ENCODE measurements at regions not wholly inside any gene's neighbourhood (a gene's known extent, or its start where the extent isn't known, plus 50 kb on each side); places are given as distances from the start of the nearest gene placed in this dataset.
"Not testable (repeated sequence)": the region's sequence is repeated elsewhere in the genome, so short reads cannot be mapped to it uniquely, and the experiment has no call there.

GRCh38 chr13:26484196-26484595 is 73.3 kb upstream of the WASF3 start:
- no peak for DNase-seq

GRCh38 chr13:26485288-26485687 is 72.2 kb upstream of the WASF3 start:
- no peak for DNase-seq

DNA sequence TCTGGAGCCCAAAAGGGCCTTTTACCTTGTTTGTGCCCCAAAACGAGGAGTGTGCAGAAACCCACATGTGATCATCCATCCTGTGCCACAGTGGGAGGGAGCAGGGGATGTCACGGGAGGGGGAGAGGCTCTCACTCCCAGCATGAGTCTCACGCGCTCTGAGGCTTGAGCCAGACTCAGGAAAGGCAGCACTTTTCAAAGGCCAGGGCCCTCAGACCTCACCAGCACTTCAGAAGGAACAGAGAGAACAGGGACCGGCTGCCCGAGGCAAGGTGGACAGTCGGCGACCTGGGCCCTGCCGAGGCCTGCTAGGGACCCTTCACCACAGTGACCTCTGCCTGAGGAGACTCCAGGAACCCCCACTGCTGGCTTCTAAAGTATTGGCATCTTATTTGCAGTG is 71.7 kb upstream of the WASF3 start:
- DNase-seq = no peak

DNA sequence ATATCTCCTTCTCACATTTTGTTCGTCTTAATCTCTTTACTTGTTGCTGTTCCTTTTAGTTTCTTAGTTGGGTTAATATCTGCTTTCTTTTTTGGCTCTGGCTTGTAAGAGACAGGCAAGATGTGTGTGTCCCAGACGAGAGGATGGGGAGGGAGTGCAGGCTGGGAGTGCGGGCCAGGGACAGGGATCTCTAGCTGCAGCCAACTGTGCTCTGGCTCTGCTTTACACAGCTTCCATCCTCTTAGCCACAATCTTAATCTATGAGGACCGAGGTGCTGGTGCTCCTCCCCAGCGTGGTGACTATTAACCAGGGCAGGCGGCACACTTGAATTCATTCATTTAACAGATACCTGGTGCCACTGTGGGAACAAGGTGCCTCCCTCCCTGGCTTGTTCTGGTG is 70.9 kb upstream of the WASF3 start:
- no peak for DNase-seq

DNA sequence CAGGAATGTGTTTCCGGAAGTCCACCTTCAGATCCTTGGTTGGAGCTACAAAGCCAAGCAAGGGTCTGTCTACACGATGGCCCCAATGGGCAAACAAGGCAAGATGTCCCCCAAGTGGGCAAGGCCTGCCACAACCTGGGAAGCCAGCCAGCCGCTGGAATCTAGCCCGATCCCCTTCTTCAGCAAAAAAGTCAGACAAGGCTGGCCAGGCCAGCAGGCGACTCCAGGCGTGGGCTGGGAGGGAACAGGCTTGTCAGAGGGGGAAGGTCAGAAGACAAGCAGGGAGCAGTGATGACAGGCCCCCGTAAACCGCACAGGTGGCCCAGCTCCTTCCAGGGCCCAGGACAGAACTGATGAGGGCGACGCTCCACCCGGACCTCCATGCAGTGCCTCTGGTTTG is 69.7 kb upstream of the WASF3 start:
- no peak for DNase-seq

- DNase-seq = no peak
Observed at GRCh38 chr13:26488236-26489003, 69.1 kb upstream of the WASF3 start.

GRCh38 chr13:26492301-26492700 is 65.2 kb upstream of the WASF3 start:
- DNase-seq = not testable (repeated sequence)

DNA sequence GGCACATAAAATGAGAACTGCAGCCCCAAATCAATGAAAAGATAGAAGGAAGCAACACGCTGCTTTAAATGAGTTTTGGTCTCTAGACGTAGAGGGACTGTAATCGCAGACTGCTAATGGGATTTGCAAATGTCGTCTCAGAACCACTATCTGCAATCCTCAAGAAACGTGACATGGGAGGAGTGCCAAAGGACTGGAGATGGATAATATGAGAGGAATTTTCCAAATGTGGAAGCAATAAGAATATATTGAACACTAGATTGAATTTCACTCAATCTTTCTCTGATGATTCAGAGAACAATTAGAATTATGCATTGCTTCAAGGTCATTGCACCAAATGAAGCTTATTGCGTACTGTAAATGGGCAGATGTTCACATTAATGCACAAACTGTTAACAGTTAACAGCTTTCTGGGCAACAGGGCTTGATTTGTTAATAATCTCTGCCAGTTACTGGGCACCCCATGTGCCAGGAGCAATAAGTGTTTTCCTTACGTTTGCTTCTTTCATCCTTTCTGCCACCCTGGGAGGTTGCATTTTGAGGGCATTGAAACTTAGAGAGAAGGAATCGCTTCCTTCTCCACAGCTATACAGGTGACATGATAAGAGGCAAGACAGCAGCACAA is 62.8 kb upstream of the WASF3 start:
- DNase-seq = no peak

- no peak for DNase-seq
Observed at GRCh38 chr13:26495750-26496149, 61.7 kb upstream of the WASF3 start.

DNA sequence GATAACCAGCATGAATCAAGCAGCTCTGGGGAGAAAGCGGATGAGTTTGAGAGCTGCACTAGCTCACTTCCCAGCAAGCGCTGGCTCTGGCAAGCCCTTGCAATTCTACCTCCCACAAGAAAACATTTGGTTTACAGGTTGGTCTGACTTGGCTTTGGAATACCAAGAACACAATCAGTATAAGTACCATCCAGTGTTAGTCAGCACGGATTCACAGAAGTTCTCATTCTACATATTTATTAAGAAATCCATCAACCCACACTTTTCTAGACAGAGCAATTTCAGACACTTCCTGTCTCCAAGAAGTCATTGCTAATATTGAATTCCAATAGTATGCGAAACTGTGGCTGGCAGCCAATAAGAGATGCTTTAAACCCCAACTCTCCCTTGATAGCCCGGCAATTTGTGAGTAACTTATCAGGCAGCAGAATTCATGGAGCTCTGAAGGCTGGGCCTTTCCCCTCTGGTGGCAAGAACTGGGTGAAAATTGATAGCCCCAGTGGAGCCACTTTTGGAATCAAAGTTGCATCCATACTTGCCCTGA is 59.4 kb upstream of the WASF3 start:
- DNase-seq = no peak

GRCh38 chr13:26498656-26499601 is 58.6 kb upstream of the WASF3 start:
- no peak for DNase-seq

DNA sequence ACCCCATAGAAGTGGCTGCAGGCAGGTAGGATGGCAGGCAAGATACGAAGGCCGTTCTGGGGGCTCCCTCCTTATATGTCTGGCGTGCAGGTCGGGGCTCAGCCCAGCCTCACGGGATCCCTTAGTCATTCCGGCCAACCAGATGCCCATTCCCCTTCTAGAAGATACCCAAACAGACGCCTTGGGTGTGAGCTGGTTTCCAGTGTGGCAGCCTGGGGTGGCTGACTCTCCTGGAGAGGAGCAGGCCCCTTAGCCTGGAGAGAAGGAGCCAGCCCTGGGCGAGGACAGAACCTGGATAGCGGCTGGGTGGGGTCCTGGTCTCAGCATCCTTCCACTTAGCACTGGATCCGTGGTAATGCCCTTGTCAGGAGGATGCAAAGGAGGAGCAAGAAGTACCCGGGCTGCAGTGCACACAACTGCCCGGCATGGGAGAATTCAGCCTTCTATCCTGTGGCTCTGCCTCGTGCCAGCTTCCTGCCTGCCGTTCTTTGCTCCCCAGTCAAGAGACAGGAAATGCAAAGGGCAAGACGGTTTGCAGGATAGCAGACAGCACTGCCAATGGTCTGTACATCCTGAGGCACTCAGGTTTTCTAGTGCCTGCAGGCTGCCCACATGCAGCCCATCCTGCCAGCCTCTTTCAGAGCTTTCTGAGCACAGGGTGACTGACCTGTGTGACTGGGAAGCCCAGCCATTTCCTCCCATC is 56.7 kb upstream of the WASF3 start:
- DNase-seq = no peak

GRCh38 chr13:26501641-26502040 is 55.8 kb upstream of the WASF3 start:
- DNase-seq = no peak

DNA sequence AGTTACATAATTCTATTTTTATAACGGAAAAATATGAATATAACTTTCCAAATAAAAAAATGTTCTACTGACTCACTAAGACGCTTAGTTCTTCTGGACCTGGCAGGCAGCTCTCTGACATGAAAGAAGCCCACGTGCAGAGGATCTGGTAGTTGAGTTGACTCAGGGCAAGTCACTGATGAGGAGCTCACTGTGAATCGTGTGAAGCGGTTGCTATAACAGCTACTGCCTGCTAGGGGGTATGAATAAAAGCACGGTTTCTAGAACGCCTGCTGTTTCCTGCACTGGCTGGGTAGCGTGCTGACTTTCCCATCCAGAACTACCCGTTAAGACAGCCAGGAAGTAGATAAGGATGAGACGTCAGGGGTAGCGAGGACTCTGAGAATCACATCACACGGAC is 54.7 kb upstream of the WASF3 start:
- DNase-seq = no peak

DNA sequence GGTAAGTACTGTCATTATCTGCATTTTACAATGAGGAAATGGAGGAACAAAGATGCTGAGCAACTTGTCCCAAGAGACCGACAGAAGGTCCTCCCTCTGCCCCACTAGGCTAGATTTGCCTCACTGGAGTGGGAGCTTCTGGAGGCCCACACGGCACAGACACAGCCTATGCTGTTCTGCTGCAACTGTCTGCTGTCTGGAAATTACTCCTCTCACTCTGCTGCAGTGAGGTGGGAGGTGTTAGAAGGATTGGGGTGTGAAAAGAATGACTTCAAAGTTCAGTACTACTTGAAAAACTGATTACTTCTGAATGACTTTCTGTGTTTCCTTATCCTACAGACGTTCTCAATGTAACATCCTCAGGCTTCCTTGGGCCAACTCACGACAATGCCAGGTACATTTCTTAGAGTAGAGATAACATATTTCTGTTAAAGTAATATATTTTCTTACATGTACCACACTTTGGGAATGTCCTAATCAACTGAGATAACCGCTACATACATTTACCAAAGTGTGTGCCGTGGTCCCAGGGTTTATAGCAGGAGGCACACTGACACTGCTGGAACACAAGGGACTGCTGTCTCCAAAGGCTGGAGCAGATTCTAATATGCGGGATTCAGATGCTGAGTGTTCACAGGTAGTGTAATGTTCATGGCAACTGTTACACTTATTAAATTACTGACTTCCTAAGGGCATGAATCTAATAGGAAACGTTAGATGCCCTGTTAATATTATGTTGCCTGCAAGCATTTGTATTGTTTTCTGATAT is 53.5 kb upstream of the WASF3 start:
- no peak for DNase-seq
